ENCODE measurements at regions not wholly inside any gene's neighbourhood (a gene's known extent, or its start where the extent isn't known, plus 50 kb on each side); places are given as distances from the start of the nearest gene placed in this dataset.

DNA sequence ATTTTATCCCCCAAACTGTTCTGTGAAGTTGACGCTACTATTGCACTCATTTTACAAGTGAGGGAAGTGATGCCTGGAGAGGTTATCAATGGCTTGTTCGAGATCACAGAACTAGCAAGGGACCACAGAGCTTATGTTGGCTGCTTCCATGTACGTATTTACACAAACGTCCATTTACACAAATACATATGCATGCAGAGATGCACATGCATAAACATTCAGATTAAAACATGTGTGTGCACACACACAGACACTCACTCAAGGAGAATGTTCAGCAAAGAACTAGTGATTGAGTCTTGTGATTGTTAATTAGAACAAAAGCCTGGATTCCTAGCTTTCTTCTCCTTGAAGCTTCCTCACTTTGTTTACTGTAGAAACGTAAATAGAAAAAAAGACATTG, 321.5 kb upstream of the CHD6 start:
- no peak for DNase-seq

DNA sequence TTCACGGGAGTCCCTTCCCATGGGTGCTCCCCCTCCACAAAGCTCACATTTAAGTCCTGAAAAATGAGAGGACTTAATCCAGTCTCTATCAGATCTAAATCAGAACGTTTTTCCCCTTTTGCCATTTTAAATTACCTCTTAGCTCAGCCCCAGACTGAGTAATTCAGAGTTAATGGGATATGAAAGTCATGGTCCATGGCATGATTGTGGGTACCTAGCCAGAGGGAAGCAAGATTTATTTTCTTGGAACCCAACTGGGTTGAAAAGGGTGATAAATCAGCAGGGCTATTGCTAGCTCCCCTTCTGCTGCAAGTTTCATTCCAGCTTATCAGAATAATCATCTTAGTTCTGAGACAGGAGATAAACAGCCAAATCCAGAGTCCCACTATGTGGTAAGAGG, 320.2 kb upstream of the CHD6 start:
- no peak for DNase-seq

DNA sequence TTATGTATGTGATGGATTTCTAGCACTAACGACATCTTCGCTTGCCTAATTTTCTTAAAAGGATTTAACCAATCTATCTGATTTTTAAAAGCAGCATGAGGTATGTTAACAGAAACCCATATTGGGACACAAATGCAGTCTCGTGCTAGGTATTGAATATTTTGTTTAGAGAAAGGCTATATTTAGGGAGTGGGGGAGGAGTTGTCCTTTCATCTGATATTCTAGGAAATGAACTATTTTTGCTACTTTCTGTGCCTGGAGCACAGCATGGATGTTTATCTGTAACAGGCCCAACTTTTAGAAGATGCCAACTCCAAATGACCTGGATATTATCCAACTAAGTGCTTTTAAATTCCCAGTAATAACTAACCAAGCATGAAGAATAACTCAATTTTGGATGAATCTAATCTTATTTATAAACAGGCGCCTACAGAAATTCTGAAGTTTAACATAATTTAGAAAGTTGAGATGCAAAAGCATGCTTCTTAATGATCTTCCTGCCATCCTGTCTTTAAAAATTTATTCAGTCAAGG, 317.1 kb upstream of the CHD6 start:
- DNase-seq = no peak

DNA sequence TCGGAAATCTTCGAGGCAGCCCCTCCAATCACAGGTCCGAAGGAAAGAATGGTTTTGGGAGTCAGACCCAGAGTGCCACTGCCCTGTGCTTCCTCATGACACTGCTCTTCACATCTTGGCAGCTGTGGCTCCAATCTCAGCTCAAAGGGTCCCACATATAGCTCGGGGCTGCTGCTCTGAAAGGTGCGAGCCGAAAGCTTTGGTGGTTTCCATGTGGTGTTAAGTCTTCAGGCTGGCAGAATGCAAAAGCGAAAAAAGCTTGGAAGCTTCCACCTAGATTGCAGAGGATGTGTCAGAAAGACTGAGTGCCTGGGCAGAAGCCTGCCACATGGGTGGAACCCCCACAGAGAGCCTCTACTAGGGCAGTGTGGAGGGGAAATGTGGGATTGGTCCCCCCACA, 314.3 kb upstream of the CHD6 start:
- no peak for DNase-seq

DNA sequence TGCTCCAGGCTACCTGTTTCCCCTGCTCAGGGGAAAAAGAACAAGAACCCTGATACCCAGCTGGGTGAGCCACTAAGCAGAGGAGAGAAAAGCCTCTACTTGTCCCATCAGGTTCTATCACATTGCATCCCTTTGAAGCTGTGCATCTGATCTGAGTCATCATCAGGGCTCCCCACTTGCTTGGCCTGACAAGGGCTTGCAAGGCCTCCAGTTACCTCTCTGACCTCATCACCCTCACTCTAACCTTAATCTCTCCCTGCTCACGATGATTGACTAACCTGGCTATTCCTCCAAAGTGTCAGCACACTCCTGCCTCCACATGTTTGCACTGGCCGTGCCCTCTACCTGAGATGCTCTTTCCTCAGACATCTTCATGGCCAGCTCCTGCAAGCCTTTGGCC, 309.5 kb upstream of the CHD6 start:
- no peak for DNase-seq

DNA sequence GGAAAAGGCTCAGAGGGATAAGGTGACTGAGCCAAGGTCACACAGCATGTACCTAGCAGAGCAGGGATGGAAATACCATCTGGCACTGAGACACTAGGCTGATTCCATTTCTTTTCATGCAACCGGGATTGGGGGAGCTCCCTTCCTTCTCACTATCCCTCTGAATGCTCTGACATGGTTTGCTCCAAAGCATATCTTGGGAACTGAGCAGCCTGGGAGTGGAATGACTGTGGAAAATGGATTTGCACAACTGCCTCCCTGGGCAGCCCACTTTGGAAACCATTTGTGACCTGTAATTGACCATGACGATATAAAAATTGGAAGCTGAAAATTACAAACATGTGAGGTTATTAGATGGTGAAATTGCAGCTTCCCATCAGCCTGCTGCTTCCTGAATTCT, 309.0 kb upstream of the CHD6 start:
- no peak for DNase-seq

DNA sequence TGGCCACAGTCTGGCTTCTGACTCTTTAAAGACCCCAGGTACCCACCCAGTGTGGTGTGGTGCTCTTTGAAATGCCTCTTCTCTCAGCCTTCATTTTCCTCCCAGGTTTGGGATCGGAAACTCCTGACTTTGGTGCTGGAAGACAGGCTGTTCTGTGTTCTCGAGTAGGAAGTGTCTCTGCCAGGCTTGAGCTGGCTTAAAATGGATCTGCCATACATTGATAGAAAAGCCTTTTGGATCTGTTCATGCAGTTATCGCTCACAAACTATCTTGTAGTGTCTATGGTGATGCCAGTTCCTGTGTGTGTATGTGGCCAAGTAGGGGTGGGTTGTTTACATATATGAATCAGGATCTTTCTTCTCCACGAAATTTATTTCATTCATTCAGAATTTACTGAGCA, 307.3 kb upstream of the CHD6 start:
- DNase-seq = no peak

DNA sequence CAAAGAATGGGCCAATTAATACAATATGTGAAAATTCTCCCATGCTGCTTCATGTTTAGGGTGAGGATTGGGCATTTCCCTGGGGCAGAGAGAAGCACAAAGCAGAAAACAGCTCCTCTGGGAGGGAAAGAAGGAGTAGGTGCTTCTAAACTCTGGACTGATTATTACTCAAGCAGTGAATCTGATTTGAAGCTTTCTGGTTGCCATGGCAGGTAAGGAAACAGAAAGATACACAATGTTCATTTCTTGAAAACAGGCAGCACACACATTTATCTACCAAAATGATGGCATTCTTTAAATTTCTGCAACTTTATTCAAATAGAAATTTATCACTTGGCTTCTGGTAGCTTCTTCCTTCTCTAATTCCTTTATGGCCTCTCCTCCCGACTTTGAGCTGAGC, 305.4 kb upstream of the CHD6 start:
- no peak for DNase-seq

DNA sequence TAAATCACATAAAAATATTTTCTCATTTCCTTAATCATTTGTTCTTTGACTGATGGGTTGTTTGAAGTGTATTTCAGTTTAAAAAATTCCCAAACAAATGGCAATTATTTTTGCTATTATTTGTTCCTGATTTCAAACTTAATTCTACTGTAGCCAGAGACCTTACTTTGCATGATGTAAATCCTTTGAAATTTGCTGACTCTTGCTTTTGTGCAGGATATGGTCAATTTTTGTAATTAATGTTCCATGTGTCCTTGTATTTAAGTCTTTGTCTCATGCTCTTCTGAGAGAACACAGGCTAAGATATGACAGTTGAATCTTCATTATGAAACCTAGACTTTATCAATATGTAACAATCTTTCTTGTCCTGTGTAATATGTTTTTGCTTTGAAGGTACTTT, 295.0 kb upstream of the CHD6 start:
- DNase-seq = no peak

DNA sequence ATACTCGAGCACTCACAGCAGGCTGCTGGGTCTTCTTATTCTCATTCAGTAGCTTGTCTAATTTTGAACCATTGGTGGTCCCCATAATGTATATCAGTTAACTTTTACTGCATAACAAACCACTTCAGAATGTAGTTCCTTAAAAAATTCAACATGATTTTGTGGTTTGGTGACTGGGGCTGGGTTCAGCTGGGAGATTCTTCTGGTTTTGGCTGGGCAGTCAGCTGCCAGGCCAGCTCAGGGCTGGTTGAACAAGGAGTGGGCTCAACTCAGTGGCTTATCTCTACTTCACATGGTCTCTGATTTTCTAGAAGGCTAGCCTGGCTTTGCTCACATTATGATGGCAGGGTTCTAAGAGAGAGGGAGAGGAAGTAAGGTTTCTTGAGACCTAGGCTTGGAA, 292.4 kb upstream of the CHD6 start:
- DNase-seq = no peak

DNA sequence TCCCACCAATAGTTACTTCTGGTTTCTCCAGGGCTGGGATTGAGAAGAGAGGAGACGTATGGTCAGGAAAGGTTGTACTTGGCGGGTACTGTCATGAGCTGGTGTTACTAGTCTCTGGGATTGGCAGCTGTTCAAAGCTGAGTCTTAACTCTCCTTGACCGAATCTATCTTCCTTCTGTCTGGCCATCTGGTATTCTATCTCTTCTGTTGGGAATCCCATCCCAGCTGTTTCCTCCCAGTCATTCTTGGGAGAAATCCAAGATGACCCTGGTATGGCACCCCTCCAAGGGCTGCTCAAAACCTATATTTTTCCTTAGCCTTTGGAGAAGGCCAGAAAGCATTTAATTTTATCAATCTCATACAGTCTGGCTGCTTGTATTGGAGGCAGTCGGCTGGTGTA, 287.0 kb upstream of the CHD6 start:
- no peak for DNase-seq

DNA sequence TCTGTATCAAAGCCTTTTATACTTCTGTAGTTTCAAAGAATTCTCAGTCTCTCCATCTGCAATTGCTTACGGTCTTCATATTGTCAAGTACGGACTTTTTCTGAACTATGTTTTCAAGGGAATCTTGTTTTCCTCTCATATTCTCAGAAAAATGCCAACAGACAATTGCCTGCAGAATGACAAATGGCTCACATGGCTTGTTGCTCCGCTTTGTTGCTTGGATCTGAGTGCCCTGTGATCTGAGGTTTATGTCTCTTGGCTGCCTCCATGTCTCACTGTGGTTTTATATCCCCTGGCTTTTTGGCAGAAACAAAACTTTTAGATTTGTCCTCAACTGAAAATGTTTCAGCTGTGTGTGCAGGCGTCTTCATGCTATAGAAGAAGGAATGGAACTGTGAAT, 285.4 kb upstream of the CHD6 start:
- no peak for DNase-seq

DNA sequence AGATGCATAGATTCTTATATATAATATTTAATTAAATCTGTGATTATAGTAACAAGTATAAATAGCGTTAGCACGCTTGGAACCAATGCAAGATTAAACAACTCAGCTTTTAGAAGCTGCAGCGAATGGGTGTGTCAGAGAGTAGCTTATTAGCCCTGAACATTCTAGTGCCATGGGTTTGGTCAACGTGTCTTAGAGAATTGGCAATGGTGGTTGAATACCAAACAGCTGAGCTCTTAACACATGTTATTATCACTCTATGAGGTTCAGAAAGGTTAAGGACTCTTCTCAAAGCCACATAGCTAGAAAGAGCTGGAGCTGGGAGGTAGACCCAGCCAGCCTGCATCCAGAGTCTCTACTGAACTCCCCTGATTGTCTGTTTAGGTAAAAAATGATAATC, 284.2 kb upstream of the CHD6 start:
- DNase-seq = no peak

DNA sequence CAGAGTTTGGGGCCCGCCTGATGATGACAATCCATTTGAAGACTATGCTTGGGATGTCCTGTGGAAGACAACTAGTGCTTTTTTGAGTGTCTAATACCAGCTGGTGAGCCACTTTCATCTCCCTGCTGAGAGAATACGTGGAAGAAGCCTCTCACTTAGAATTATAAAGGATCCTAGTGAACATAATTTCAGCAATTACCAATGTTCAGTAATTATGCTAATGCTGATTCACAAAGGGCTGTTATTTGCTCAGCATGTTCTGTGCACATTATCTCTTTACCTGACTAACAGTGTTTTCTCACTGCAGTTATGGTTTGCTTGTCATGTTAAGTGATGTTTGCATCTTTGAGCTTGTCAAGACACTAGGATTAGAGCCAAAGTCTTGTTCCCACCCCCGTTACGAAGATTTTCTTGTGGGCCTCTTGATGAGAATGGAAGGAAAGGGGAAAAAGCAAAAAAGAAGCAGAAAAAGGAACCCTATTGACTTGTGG, 282.1 kb upstream of the CHD6 start:
- no peak for DNase-seq

DNA sequence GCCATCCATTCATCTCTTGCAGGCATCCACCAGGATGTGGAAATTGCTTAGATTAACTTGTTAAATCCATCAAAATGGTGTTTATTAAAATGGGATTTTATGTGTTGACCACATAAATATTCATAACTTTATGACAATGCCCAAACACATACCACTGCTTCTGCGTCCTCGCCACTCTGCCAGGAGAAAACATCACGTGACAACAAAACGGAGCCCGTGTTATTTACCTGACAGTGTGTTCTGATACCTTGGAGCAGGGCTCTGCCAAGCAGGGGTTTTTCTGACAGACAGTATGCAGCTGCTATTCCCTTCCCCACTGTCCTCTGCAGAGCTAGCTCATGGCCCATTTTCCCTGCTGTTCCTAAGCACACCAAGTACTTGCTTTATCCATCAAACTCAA, 279.5 kb upstream of the CHD6 start:
- no peak for DNase-seq

DNA sequence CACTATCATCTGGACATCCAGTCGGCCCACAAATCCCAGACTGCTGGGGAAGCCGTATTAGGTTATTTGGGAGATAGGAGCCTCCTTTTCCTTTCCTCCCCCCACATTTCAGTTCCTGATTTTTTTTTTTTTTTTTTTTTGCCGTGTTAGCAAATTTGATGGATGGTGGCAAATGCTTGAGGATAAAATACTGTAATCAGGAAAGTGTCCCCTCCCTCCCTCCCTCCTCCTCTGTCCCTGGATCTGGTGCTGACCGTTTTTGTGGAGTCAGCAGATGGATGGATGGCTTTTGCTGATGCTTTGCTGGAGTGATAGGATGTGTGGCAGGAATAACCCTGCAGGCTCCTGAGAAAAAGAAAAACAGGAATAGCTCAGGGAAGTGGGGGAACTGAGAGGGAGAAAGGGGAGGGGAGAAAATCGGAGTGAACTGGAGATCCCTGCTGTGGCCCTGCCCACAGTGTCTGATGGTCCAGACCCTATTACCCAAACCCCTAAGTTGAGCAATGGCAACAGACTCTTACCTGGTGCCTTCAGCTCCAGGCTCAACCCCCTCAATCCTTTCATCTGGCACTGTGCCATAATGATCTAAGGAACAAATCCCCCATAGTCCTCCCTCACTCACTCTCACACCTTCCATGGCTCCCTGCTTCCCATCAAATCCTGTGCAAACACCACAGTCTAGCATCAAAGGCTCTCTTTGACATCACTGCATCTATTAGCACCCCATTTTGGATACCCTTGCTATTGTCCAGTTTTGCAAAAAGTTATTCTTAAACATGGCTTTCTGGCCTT, 277.3 kb upstream of the CHD6 start:
- DNase-seq = no peak

DNA sequence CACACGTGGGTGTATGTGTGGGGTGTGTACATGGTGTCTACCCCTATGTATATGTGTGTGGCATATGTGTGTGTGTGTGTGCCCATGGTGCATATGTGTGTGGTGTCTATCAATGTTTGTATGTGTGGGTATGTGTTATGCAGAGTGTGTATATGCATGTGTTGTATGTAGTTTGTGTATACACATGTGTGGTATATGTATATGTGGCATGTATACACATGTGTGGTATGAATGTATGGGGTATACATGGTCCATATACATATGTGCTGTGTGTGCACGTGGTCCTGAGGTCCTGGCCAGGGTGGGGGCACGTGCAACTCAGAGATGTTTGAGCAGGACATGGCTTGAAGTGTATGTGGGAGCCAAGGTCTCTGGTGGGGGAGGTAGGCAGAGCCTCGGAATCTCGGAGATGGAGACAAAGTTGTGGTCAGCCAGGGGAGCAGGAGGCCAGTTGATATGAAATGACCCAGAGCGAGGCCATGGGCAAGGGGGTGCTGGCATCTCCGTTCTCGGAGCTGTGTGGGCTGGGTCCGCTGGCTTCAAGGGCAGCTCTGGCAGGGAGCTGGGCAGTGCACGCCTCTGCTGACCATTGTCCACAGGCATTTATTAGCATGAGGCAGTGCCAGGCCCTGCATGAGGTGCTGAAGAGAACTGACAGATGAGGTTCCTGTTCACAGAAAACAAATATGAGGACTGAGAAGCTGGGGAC, 276.2 kb upstream of the CHD6 start:
- DNase-seq = no peak

DNA sequence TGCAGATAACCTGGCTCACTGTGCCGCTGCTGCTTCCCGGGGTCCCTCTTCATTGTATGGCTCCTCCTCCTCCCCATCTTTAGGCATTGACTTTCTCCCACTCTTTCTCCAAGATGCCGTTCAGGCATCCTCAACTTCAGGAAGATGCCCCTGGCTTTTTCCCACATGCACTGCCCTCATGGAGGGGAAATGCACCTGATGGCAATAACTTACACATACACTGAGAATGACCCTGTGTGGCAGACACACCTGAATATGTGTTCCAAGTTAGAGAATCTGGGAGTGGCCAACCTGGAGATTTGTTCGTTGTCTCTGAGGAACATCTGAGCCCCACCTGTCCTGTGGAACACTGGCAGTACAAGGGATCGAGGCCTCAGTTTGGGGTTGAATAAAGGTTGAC, 273.9 kb upstream of the CHD6 start:
- no peak for DNase-seq

DNA sequence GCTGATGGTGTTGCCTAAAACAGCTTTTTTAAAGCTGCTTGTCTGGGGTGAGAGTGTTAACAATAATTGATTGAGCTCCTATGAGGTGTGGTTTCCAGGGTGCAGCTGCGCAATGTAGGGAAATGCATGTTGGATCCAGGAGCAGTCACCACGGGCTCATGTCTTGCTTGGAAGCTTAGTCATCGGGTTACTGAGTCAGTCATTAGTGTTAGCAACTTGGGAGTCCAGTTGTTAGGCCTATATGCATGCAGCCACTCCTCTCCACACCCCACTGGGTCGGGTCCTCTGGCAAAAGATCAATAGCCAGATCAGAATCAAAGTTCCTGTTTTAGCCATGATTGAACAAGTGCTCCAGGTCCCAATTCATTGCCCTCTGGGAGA, 271.7 kb upstream of the CHD6 start:
- DNase-seq = no peak

DNA sequence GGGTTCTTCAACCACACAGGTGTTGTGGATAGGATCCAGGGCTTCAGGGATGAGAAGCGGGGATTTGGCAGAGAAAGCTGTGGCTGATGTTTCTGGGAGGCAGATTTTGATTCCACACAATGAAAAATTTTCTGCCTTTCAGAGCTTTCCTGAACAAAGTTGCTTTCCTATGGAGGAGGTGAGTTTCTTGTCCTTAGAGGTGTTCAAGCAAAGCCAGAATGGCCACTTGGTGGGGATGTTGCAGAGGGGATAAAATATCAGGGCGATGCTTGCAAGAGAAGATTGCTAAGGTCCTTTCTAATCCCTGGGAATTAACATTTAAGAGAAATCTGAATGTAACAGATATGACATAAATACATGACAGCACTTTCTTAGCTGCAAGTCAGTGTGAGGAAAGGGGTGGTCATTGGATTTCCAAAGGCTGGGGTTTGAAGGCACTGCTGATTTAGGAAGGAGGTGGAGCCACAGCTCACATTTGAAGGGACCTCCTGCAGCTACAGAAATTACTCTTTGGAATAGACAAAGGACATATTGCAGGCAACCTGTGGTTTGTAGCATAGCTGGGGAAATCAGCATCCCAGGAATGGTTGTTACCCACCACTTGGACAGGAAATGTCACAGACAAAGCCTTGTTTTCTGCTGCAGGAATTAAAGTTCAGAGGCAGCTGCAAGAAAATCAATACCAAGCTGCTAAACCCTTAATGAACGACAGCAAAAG, 271.1 kb upstream of the CHD6 start:
- no peak for DNase-seq

DNA sequence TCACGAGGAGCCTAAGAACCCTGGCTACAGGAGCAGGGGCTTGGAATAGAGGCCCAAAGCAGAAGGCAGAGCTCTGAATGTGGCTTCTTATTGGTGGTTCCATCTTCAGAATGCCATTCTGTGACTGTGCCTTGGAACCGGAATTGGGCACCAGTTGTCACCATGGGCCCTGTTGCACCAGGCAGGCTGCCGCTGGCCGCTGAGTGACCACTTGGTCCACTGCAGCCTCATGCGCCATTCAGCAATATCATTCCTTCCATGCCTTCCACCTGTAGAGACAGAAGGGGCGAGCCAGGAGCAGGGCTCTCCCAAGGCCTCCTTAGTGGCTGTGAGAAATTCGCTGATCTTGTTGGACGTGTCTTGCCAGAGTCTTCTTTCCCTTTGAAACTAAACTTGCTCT, 270.3 kb upstream of the CHD6 start:
- no peak for DNase-seq

DNA sequence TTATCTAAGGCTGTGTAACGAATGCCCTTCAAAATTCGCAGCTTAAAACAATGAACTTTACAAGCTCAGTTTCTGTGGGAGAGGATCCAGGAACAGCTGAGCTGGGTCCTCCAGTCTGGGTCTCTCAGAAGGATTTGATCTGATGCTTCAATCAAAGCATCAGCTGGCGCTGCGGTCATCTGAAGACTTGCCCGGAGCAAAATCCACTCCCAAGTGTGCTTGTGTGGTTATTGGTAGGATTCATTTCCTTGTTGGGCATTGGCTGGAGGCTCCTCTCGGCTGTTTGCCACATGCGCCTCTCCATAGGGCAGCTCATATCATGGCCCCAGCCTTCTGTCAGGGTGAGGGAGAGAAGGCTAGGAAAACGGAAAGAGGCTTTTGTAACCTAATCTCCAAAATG, 269.3 kb upstream of the CHD6 start:
- DNase-seq = no peak

DNA sequence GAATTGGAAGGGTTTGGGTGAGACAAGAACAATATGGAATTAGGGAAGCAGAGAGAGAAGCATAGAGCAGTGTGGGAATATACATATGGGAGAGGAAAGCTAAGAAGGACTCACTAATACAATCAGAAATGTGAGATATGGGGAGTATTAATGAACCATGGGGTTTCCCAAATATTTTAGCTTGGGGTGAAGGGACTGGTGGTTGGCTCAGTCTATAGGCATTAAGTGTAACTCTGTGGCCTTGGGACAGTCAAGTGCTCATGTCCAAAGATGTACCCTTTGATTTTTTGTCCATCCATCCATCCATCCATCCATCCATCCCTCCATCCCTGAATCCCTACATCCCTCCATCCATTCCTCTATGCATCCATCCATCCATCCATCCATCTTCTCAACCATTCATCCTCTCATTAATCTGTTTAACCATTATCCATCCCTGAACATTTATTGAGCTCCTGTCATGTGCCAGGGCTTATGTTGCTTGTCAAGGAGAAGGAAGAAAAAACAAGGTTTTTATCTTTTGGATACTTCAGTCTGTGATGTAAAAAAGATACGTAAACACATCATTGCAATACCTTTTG, 263.4 kb upstream of the CHD6 start:
- DNase-seq = no peak

All from Kasumi-1 (cell line).